IMR-90 (cell line): ENCODE measurements at regions not wholly inside any gene's neighbourhood (a gene's known extent, or its start where the extent isn't known, plus 50 kb on each side); places are given as distances from the start of the nearest gene placed in this dataset.

Experiments
- ATAC-seq: fragments of 200-7000 bp; cut with Tn5 transposase; 2 replicates; pipeline ENCODE4 v1.9.1; 2020; ENCODE audit warnings: low read depth, mild to moderate bottlenecking, moderate library complexity
- BruUV-seq: library from RNA; stranded (reverse); fragments of 400-500 nt; replicated peaks from 2 replicates; lab custom pipeline; 2021; lab: Mats Ljungman, UMichigan
- CTCF ChIA-PET: fragments of 300-600 bp; formaldehyde crosslinking; extraction: SDS; loops from one replicate; lab custom pipeline; 2021; ENCODE audit warnings: antibody characterized with exemption; lab: Yijun Ruan, JAX
- POLR2A ChIA-PET: fragments of 300-600 bp; sonication (Branson Sonifier 250); formaldehyde crosslinking; loops from one replicate; lab custom pipeline; 2022; ENCODE audit warnings: antibody characterized with exemption; ENCODE audit not compliant: unreplicated experiment; lab: Charles Lee
- DNase-seq: peaks from one replicate; pipeline ENCODE4 v3.0.0; 2013
- H2AFZ ChIP-seq: replicated peaks from 2 replicates; pipeline ENCODE3; 2013; ENCODE audit warnings: low read length, mild to moderate bottlenecking; ENCODE audit not compliant: poor library complexity
- H2AK5ac ChIP-seq: 2 replicates; pipeline ENCODE4 v1.6.1; 2013; ENCODE audit warnings: low read depth, low read length, inconsistent platforms
- H2AK9ac ChIP-seq: replicated peaks from 2 replicates; pipeline ENCODE3; 2013; ENCODE audit warnings: mild to moderate bottlenecking, low read depth, low read length, moderate library complexity; ENCODE audit not compliant: poor library complexity
- H2BK120ac ChIP-seq: 2 replicates; pipeline ENCODE4 v1.6.1; 2013; ENCODE audit warnings: low read depth, low read length, inconsistent platforms
- H2BK15ac ChIP-seq: 3 replicates; pipeline ENCODE4 v1.6.1; 2013; ENCODE audit warnings: low read depth, low read length, inconsistent platforms
- H2BK20ac ChIP-seq: 2 replicates; pipeline ENCODE4 v1.6.1; 2013; ENCODE audit warnings: low read depth, mild to moderate bottlenecking, inconsistent platforms, low read length, moderate library complexity
- H2BK5ac ChIP-seq: 2 replicates; pipeline ENCODE4 v1.6.1; 2013; ENCODE audit warnings: mild to moderate bottlenecking, low read depth, low read length, inconsistent platforms; ENCODE audit not compliant: poor library complexity, severe bottlenecking
- H3K14ac ChIP-seq: replicated peaks from 2 replicates; pipeline ENCODE4 v1.6.1; 2013; ENCODE audit warnings: low read depth, low read length, inconsistent platforms
- H3K18ac ChIP-seq: 2 replicates; pipeline ENCODE4 v1.6.1; 2013; ENCODE audit warnings: low read depth, low read length, control low read depth
- H3K23ac ChIP-seq: 2 replicates; pipeline ENCODE4 v1.6.1; 2013; ENCODE audit warnings: low read depth, low read length, inconsistent platforms
- H3K27ac ChIP-seq: 2 replicates; pipeline ENCODE4 v1.5.1; 2013; ENCODE audit warnings: mild to moderate bottlenecking, control low read depth, low read length; ENCODE audit not compliant: insufficient read depth
- H3K27me3 ChIP-seq: 2 replicates; pipeline ENCODE4 v1.6.1; 2013; ENCODE audit warnings: low read length; ENCODE audit not compliant: control insufficient read depth, insufficient read depth
- H3K36me3 ChIP-seq: 2 replicates; pipeline ENCODE4 v1.6.1; 2013; ENCODE audit warnings: low read length, mixed read lengths; ENCODE audit not compliant: control insufficient read depth, insufficient read depth
- H3K4ac ChIP-seq: 2 replicates; pipeline ENCODE4 v1.6.1; 2013; ENCODE audit warnings: low read depth, low read length, inconsistent platforms
- H3K4me1 ChIP-seq: 2 replicates; pipeline ENCODE4 v1.6.1; 2013; ENCODE audit warnings: low read length, mixed read lengths; ENCODE audit not compliant: control insufficient read depth, insufficient read depth
- H3K4me2 ChIP-seq: 2 replicates; pipeline ENCODE4 v1.6.1; 2013; ENCODE audit warnings: low read depth, mild to moderate bottlenecking, control low read depth, low read length, moderate library complexity
- H3K4me3 ChIP-seq: 2 replicates; pipeline ENCODE4 v1.5.1; 2013; ENCODE audit warnings: low read depth, mild to moderate bottlenecking, control low read depth, low read length, moderate library complexity; ENCODE audit not compliant: insufficient read depth
- H3K56ac ChIP-seq: 2 replicates; pipeline ENCODE4 v1.6.1; 2013; ENCODE audit warnings: low read length, inconsistent platforms; ENCODE audit not compliant: insufficient read depth; ENCODE audit errors: extremely low read depth
- H3K79me1 ChIP-seq, 2 experiments: 2 replicates each; pipeline ENCODE4 v1.6.1; 2013; ENCODE audit warnings: low read length in 2 of 2, inconsistent platforms in 1 of 2, low read depth in 1 of 2
- H3K9ac ChIP-seq: 2 replicates; pipeline ENCODE4 v1.6.1; 2013; ENCODE audit warnings: low read depth, low read length, control low read depth
- H3K9me1 ChIP-seq: 2 replicates; pipeline ENCODE4 v1.6.1; 2013; ENCODE audit warnings: low read length, inconsistent platforms; ENCODE audit not compliant: insufficient read depth
- H3K9me3 ChIP-seq: 2 replicates; pipeline ENCODE4 v1.6.1; 2013; ENCODE audit warnings: low read length; ENCODE audit not compliant: control insufficient read depth, insufficient read depth
- H4K20me1 ChIP-seq: 2 replicates; pipeline ENCODE4 v1.6.1; 2013; ENCODE audit warnings: low read length, inconsistent platforms; ENCODE audit not compliant: insufficient read depth
- H4K5ac ChIP-seq: 2 replicates; pipeline ENCODE4 v1.6.1; 2013; ENCODE audit warnings: mild to moderate bottlenecking, low read depth, low read length, control low read depth
- H4K8ac ChIP-seq, 2 experiments: 2 replicates each; pipeline ENCODE4 v1.6.1; 2013; ENCODE audit warnings: low read depth in 2 of 2, low read length in 2 of 2, control low read depth in 1 of 2, inconsistent platforms in 1 of 2
- H4K91ac ChIP-seq: 2 replicates; pipeline ENCODE4 v1.6.1; 2013; ENCODE audit warnings: low read depth, low read length, inconsistent platforms; ENCODE audit not compliant: insufficient read depth
- BHLHE40 ChIP-seq: fragments of 150-350 bp; IDR thresholded peaks from 2 replicates; pipeline ENCODE4 v1.6.1; 2016; ENCODE audit warnings: mild to moderate bottlenecking, low read depth, low read length
- CEBPB ChIP-seq: IDR thresholded peaks from 2 replicates; pipeline ENCODE4 v1.6.1; 2012; ENCODE audit warnings: low read depth, low read length, improper control_type of control experiment
- CHD1 ChIP-seq: IDR thresholded peaks from 2 replicates; pipeline ENCODE4 v1.6.1; 2012; ENCODE audit warnings: low read depth, low read length, improper control_type of control experiment
- ELK1 ChIP-seq: fragments of 150-350 bp; IDR thresholded peaks from 2 replicates; pipeline ENCODE4 v1.6.1; 2016; ENCODE audit warnings: low read depth, mild to moderate bottlenecking, low read length, moderate library complexity, borderline replicate concordance
- FOS ChIP-seq: fragments of 150-350 bp; IDR thresholded peaks from 2 replicates; pipeline ENCODE4 v1.6.1; 2016; ENCODE audit warnings: low read depth, low read length
- MAFK ChIP-seq: IDR thresholded peaks from 2 replicates; pipeline ENCODE4 v1.6.1; 2012; ENCODE audit warnings: low read depth, low read length, improper control_type of control experiment
- MAZ ChIP-seq: IDR thresholded peaks from 2 replicates; pipeline ENCODE4 v1.6.1; 2012; ENCODE audit warnings: low read depth, mild to moderate bottlenecking, low read length, improper control_type of control experiment, moderate library complexity, borderline replicate concordance
- NFE2L2 ChIP-seq: fragments of 150-350 bp; IDR thresholded peaks from 2 replicates; pipeline ENCODE4 v1.6.1; 2016; ENCODE audit warnings: low read depth, mild to moderate bottlenecking, low read length
- POLR2A ChIP-seq: IDR thresholded peaks from 2 replicates; pipeline ENCODE4 v1.6.1; 2012; ENCODE audit warnings: mild to moderate bottlenecking, low read depth, low read length
- RCOR1 ChIP-seq: IDR thresholded peaks from 2 replicates; pipeline ENCODE4 v1.6.1; 2012; ENCODE audit warnings: mild to moderate bottlenecking, low read length, improper control_type of control experiment; ENCODE audit not compliant: insufficient replicate concordance
- RFX5 ChIP-seq: IDR thresholded peaks from 2 replicates; pipeline ENCODE4 v1.8.0; 2012; ENCODE audit warnings: low read depth, mild to moderate bottlenecking, low read length, moderate library complexity
- SMC3 ChIP-seq: fragments of 150-350 bp; IDR thresholded peaks from 2 replicates; pipeline ENCODE4 v1.6.1; 2016; ENCODE audit warnings: low read depth, mild to moderate bottlenecking, antibody characterized with exemption, low read length, moderate library complexity
- WGBS, 2 experiments: methylation state at CpG; one replicate each; pipeline versions ENCODE4 v1.1.5 to v1.1.7; 2013; ENCODE audit warnings: missing lambda C conversion rate in 2 of 2; ENCODE audit not compliant: insufficient read length in 1 of 2; ENCODE audit errors: extremely low coverage in 2 of 2; 5-methylcytosine and 5-hydroxymethylcytosine counted together
- dilution Hi-C: fragments of 300-500 bp; cut with HindIII; formaldehyde crosslinking; loops from one replicate; pipeline ENCODE4 v1.14.3; 2018; ENCODE audit warnings: low sequenced_read_pairs; ENCODE audit not compliant: unreplicated experiment
- in situ Hi-C: fragments of 300-500 bp; cut with MboI; formaldehyde crosslinking; loops from 3 replicates; pipeline ENCODE4 v1.14.3; 2019; ENCODE audit warnings: low sequenced_read_pairs, inconsistent platforms, mixed read lengths
- intact Hi-C: fragments of 100-400 bp; cut with micrococcal nuclease; formaldehyde crosslinking; loops from 2 replicates; pipeline ENCODE4 v1.10.0; 2022
- TF ChIP-seq, protein P1 (sequence below): conservative IDR thresholded peaks from 2 replicates; pipeline ENCODE4 v1.5.1; 2012; ENCODE audit warnings: mild to moderate bottlenecking, low read depth, low read length, improper control_type of control experiment
- TF ChIP-seq, protein P2 (sequence below): fragments of 150-350 bp; IDR thresholded peaks from 2 replicates; pipeline ENCODE4 v1.6.1; 2017; ENCODE audit warnings: mild to moderate bottlenecking, antibody characterized with exemption, low read length, low read depth

DNA sequence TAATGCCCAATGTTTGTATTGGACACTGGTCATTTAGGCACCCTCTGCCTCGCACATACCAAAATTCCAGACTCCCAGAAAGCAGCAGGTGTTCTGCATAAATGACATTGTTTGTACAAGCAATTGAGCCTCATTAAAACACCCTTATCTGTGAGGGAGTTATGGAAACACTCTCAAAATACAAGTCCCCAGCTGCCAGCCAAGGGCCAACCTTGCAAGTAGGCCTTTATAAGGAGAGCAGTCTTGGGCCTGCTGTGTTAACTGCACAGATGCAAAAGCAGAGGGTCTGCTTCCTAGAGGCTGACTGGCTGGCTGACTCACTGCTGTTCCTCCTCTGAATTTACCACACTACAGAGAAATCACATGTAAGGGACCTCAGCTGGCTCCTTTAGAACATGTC is 150.4 kb upstream of the HMGN3 start:
- no peak overlapping the region for H2AK5ac ChIP-seq
- no peak overlapping the region for H3K27ac ChIP-seq
- no peak overlapping the region for H4K5ac ChIP-seq
- no TSS peak for BruUV-seq
- dilution Hi-C loops (no loop called here), in situ Hi-C loops (no loop called here), intact Hi-C loops (no loop called here)
- H2AK9ac ChIP-seq = no peak overlapping the region
- no peaks in the 10 kb centered on the region for H3K79me1 ChIP-seq
- H3K4me1 ChIP-seq = no peaks in the 10 kb centered on the region
- TF ChIP-seq RCOR1 (no peak), POLR2A (no peak), CEBPB (no peak), SMC3 (no peak), ELK1 (no peak), MAZ (no peak), BHLHE40 (no peak), RFX5 (no peak), NFE2L2 (no peak), FOS (no peak), MAFK (no peak), CHD1 (no peak)
- TF ChIP-seq, protein P1, sequence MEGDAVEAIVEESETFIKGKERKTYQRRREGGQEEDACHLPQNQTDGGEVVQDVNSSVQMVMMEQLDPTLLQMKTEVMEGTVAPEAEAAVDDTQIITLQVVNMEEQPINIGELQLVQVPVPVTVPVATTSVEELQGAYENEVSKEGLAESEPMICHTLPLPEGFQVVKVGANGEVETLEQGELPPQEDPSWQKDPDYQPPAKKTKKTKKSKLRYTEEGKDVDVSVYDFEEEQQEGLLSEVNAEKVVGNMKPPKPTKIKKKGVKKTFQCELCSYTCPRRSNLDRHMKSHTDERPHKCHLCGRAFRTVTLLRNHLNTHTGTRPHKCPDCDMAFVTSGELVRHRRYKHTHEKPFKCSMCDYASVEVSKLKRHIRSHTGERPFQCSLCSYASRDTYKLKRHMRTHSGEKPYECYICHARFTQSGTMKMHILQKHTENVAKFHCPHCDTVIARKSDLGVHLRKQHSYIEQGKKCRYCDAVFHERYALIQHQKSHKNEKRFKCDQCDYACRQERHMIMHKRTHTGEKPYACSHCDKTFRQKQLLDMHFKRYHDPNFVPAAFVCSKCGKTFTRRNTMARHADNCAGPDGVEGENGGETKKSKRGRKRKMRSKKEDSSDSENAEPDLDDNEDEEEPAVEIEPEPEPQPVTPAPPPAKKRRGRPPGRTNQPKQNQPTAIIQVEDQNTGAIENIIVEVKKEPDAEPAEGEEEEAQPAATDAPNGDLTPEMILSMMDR = no peak
- TF ChIP-seq, protein P2, sequence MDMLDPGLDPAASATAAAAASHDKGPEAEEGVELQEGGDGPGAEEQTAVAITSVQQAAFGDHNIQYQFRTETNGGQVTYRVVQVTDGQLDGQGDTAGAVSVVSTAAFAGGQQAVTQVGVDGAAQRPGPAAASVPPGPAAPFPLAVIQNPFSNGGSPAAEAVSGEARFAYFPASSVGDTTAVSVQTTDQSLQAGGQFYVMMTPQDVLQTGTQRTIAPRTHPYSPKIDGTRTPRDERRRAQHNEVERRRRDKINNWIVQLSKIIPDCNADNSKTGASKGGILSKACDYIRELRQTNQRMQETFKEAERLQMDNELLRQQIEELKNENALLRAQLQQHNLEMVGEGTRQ = no peak
- no CpG with 5 or more reads among the region's 1 CpG for WGBS, 2 experiments
- H4K91ac ChIP-seq = no peak overlapping the region
- H2BK20ac ChIP-seq = no peak overlapping the region
- H3K9ac ChIP-seq = no peak overlapping the region
- H2BK5ac ChIP-seq = no peak overlapping the region
- ChIA-PET CTCF (no interaction called here), POLR2A (no interaction called here)
- no peak overlapping the region for H3K14ac ChIP-seq
- ATAC-seq (no peak), DNase-seq (no peak)
- H3K9me3 ChIP-seq = no peaks in the 10 kb centered on the region
- no peak overlapping the region for H4K8ac ChIP-seq
- H2BK120ac ChIP-seq = no peak overlapping the region
- no peak overlapping the region for H2AFZ ChIP-seq
- H3K4me3 ChIP-seq = no peak overlapping the region
- H3K4me2 ChIP-seq = no peak overlapping the region
- no peak overlapping the region for H2BK15ac ChIP-seq
- H3K18ac ChIP-seq = no peak overlapping the region
- no peak overlapping the region for H3K23ac ChIP-seq
- H3K27me3 ChIP-seq = no peaks in the 10 kb centered on the region
- no peaks in the 10 kb centered on the region for H3K9me1 ChIP-seq
- H3K36me3 ChIP-seq = no peaks in the 10 kb centered on the region
- no peak overlapping the region for H3K4ac ChIP-seq
- no peak overlapping the region for H3K56ac ChIP-seq
- no peaks in the 10 kb centered on the region for H4K20me1 ChIP-seq
